ENCODE measurements at regions not wholly inside any gene's neighbourhood (a gene's known extent, or its start where the extent isn't known, plus 50 kb on each side); places are given as distances from the start of the nearest gene placed in this dataset.

GRCh38 chr6:3900744-3901336, 51.7 kb downstream of the FAM50B start:
- Mint-ChIP-seq H3K4me3 (no peak overlapping the region), H3K9me3 (no peaks in the 10 kb centered on the region), H3K36me3 (ENCODE audit: low read depth) (no peaks in the 10 kb centered on the region), H3K4me1 (no peaks in the 10 kb centered on the region), H3K27me3 (peaks cover 4% of the 10 kb centered on the region), H3K27ac (no peak overlapping the region)
- ATAC-seq (replicated peaks), result no peak

DNA sequence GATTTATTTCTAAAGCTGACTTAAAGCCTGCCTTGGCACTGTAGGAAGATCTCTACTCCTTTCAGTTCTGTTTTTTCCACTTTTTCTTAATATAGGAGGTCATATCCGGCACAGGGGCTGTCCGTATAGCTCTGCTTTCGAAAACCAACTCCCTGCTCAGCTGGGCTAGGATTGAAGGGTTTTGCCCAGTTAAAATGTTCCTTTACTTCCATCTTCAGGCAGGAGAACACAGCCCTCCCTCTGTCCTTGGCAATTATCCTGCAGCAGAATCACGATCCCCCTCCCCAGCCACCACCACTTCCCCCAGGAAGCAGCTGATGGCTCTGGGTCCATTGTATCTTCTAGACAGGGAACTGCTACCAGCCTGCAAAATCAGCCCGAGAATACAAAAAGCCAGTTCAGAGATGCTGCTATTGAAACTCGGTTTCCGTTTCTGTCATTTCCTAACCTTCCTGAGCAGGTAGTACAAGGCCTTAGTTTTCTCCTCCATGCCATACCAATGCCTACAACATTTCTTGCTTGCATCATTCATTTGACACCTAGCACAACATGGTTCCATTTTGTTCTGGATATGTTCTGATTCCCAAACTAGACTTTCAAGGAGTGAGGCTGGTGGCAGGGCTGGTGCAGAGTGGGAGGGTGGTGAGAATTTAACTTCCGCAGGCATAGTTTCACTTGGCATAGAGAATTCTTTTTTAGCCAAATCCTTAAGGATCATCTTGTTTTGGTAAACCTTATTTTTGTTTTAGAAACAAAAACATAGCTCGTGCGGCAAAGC, 53.9 kb downstream of the FAM50B start:
- Mint-ChIP-seq H3K4me1 (no peaks in the 10 kb centered on the region), H3K27me3 (peaks cover 4% of the 10 kb centered on the region), H3K4me3 (no peak overlapping the region), H3K36me3 (ENCODE audit: low read depth) (no peaks in the 10 kb centered on the region), H3K9me3 (no peaks in the 10 kb centered on the region), H3K27ac (no peak overlapping the region)
- no peak for ATAC-seq (replicated peaks)

GRCh38 chr6:3904518-3904917, 55.3 kb downstream of the FAM50B start:
- no peaks in the 10 kb centered on the region for H3K4me1 Mint-ChIP-seq
- no peak overlapping the region for H3K27ac Mint-ChIP-seq
- H3K27me3 Mint-ChIP-seq, result no peaks in the 10 kb centered on the region
- H3K4me3 Mint-ChIP-seq, result no peak overlapping the region
- H3K36me3 Mint-ChIP-seq (ENCODE audit: low read depth), result no peaks in the 10 kb centered on the region
- ATAC-seq (replicated peaks), result no peak
- H3K9me3 Mint-ChIP-seq, result no peaks in the 10 kb centered on the region

DNA sequence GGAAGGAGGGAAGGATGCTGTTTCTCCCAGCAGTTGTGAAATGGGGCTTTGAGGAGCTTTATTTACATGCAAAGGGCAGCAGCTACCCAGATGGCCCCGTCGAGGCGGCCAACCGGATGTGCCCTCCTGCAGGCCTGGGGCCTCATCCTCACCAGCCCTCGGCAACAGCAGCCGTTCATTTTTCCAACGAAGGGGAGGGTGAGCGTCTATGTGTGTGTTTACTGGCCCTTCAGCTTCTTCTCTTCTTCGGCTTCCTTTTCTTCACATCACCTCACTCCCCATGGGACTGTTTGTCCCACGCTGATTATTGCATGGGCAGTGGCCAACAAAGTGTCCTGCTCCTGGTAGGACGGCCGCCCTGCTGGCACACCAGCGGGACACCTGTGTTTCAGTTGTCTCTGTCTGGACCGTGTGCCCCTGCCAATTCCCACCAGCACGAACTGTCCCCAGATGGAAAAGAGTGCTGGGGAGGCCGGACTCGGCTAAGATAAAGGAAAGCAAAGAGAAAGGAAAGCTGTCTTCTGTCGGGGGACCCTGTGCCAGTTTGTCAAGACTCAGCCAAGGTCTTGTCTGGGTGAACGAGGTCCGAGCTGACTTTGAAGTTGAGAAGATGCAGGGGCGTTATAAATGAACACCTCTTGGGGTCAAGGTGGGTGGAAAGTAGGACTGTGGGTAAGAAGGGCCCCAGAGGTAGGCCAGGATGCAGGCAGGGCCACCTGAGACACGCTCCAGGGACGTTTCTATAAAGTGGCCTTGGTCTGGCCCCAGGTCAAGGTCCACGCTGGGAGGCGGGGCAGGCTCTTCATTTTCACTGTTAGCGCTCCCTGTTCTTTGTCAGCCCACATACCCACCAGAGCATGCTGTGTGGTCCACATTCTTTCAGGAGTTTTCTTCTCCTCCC, 57.0 kb downstream of the FAM50B start:
- Mint-ChIP-seq H3K36me3 (ENCODE audit: low read depth) (no peaks in the 10 kb centered on the region), H3K27me3 (no peaks in the 10 kb centered on the region), H3K4me1 (no peaks in the 10 kb centered on the region), H3K4me3 (no peak overlapping the region), H3K27ac (no peak overlapping the region), H3K9me3 (no peaks in the 10 kb centered on the region)
- no peak for ATAC-seq (replicated peaks)

DNA sequence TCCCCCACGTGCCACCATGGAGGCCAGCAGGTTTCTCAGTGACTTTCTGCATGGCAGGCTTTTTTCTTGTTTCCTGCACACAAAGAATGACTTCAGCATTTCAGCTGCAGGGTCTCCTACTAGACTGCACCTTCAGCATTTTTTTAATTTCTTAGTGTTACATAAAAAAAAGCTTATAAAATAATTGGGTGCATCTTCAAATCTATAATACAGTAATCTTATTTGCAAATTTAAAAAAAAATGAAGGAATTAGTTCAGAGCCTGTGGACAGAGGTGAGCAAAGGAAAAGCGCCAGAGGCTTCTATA, 57.6 kb downstream of the FAM50B start:
- no peaks in the 10 kb centered on the region for H3K4me1 Mint-ChIP-seq
- ATAC-seq (replicated peaks), result no peak
- no peaks in the 10 kb centered on the region for H3K36me3 Mint-ChIP-seq (ENCODE audit: low read depth)
- H3K4me3 Mint-ChIP-seq, result no peak overlapping the region
- no peak overlapping the region for H3K27ac Mint-ChIP-seq
- H3K27me3 Mint-ChIP-seq, result no peaks in the 10 kb centered on the region
- H3K9me3 Mint-ChIP-seq, result no peaks in the 10 kb centered on the region

DNA sequence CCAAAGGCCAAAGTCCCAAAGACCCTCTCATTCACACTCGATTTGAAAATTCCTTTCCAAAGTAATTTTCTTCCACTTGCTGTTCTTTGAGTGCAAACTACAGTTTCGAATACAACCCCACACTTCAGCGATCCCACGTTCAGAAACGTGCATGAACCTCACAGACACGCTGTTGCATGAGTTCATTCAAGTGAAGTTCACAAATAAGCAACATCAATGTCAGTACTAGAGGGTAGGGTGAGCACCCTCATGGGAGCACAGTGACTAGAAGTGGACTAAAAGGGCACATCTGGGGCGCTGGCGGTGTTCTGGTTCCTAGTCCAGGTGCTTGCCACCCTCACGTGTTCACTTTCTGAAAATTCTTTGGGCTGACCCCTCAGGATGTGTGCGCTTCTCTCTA, 59.0 kb downstream of the FAM50B start:
- Mint-ChIP-seq H3K4me3 (no peak overlapping the region), H3K4me1 (no peaks in the 10 kb centered on the region), H3K9me3 (no peaks in the 10 kb centered on the region), H3K36me3 (ENCODE audit: low read depth) (no peaks in the 10 kb centered on the region), H3K27me3 (peaks cover 2% of the 10 kb centered on the region), H3K27ac (no peak overlapping the region)
- ATAC-seq (replicated peaks), result no peak

DNA sequence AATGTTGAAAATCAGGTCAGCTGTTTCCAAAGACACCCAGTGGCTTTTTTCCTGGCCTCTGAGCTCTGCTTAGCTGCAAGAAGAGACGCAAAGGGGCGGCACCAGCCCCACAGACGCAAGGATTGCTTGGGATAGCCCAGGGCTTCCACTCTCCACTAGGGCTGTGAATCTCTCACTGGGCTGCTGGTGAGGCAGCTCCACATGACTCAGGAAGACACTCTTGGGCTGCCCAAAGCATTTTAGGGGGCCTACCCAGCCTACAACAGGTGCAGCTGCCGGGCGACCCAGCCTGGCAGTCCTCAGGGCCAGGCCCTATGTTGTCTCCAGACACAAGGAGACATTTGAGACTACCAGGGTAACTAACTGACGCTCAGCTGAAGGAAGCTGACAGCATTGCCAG, 59.8 kb downstream of the FAM50B start:
- Mint-ChIP-seq H3K27me3 (peaks cover 2% of the 10 kb centered on the region), H3K9me3 (no peaks in the 10 kb centered on the region), H3K36me3 (ENCODE audit: low read depth) (no peaks in the 10 kb centered on the region), H3K4me1 (peaks cover 1% of the 10 kb centered on the region), H3K27ac (no peak overlapping the region), H3K4me3 (no peak overlapping the region)
- no peak for ATAC-seq (replicated peaks)

- no peak for ATAC-seq (replicated peaks)
- no peaks in the 10 kb centered on the region for H3K36me3 Mint-ChIP-seq (ENCODE audit: low read depth)
- no peak overlapping the region for H3K4me3 Mint-ChIP-seq
- no peak overlapping the region for H3K27ac Mint-ChIP-seq
- peaks cover 2% of the 10 kb centered on the region for H3K27me3 Mint-ChIP-seq
- H3K4me1 Mint-ChIP-seq, result peaks cover 10% of the 10 kb centered on the region
- H3K9me3 Mint-ChIP-seq, result no peaks in the 10 kb centered on the region
Observed at GRCh38 chr6:3910106-3910663, 61.0 kb downstream of the FAM50B start.

DNA sequence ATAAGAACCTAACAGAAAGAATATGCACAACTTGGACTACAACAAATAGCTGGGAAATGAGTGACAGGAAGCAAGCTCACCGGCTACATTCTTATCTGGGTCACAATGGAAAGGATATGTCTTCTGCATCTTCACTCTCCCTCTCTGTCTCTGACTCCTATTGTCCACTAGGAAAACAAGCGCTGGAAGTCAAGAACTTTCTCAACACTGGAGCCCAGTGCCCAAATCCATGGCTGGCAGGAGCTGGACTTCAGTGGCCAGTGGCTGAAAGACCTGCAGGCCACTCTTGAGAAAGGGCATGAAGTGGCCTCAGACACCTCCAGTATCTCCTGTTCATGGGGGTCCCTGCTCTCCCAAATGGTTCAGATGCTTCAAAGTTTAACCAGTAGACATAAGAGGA, 62.0 kb downstream of the FAM50B start:
- H3K4me3 Mint-ChIP-seq, result no peak overlapping the region
- H3K36me3 Mint-ChIP-seq (ENCODE audit: low read depth), result no peaks in the 10 kb centered on the region
- H3K4me1 Mint-ChIP-seq, result peaks cover 20% of the 10 kb centered on the region
- H3K27me3 Mint-ChIP-seq, result peaks cover 2% of the 10 kb centered on the region
- H3K27ac Mint-ChIP-seq, result no peak overlapping the region
- no peaks in the 10 kb centered on the region for H3K9me3 Mint-ChIP-seq
- no peak for ATAC-seq (replicated peaks)

DNA sequence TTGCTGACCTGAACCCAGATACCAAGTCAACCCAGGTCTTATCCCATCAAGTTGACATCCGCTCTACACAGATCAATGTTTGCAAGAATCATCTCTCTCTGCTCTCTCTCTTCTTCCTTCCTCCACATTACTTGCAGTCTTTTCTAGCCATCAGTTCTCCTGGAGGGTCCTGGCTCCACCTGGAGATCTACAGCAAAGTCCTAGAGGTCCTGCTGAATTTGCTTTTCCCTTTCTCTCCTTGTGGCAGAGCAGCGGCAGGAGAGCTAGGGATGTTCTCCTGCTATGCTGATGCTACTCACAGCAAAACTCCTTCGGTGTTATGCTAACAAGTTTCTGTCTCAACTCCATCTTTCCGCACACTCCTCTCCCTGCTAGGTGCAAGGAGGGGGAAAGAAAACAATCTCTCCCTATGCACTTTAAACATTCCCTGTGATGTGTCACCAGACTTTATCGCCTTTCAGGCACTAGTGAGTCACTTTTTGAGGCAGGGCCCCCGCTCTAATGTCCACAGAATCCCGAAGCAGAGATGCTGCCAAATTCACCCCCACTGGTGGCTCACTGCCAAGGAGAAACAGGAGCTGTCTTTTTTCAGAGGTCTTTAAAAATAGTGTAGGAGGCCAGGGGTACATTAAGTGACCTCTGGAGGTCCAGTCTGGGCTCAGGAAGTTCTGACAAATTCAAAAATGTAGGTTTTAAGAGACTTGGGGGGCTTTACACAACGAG, 62.6 kb downstream of the FAM50B start:
- ATAC-seq (replicated peaks), result no peak
- Mint-ChIP-seq H3K9me3 (no peaks in the 10 kb centered on the region), H3K4me1 (peaks cover 21% of the 10 kb centered on the region), H3K27me3 (peaks cover 2% of the 10 kb centered on the region), H3K27ac (no peak overlapping the region), H3K36me3 (ENCODE audit: low read depth) (no peaks in the 10 kb centered on the region), H3K4me3 (no peak overlapping the region)

DNA sequence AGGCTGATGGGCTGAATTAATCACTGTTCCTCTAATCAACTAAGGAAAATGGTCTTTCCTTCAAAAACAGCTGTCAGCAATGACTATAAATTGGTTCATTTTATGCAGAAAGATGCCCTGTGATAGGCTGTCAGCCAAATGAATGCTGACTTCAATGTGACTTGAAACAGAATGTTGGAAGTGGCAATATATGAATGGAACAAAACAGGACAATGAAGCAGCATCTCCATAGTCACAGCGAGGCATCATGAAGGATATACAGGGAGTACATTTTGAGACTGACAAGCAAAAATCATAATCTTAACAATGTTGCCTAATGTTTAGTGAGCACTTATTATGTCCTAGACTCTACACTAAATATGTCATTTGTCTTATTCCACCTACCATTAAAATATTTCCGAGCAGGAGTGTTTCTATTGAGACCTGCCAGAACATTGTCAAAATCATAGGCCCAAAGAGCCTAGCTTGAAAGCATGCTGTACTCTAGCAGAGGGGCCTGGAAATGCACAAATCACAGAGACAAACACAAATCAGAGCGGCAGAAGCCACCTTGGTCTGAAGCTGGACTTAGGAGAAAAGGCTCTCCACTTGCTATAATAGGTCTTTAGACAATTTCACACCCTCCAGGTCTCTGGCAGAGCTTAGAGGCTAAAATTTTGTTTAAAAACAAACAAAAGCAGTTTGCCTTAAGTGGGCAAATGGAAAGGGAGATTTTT, 63.3 kb downstream of the FAM50B start:
- H3K36me3 Mint-ChIP-seq (ENCODE audit: low read depth), result no peaks in the 10 kb centered on the region
- no peak overlapping the region for H3K4me3 Mint-ChIP-seq
- H3K27ac Mint-ChIP-seq, result no peak overlapping the region
- H3K4me1 Mint-ChIP-seq, result peaks cover 21% of the 10 kb centered on the region
- ATAC-seq (replicated peaks), result no peak
- H3K27me3 Mint-ChIP-seq, result peaks cover 2% of the 10 kb centered on the region
- H3K9me3 Mint-ChIP-seq, result no peaks in the 10 kb centered on the region

DNA sequence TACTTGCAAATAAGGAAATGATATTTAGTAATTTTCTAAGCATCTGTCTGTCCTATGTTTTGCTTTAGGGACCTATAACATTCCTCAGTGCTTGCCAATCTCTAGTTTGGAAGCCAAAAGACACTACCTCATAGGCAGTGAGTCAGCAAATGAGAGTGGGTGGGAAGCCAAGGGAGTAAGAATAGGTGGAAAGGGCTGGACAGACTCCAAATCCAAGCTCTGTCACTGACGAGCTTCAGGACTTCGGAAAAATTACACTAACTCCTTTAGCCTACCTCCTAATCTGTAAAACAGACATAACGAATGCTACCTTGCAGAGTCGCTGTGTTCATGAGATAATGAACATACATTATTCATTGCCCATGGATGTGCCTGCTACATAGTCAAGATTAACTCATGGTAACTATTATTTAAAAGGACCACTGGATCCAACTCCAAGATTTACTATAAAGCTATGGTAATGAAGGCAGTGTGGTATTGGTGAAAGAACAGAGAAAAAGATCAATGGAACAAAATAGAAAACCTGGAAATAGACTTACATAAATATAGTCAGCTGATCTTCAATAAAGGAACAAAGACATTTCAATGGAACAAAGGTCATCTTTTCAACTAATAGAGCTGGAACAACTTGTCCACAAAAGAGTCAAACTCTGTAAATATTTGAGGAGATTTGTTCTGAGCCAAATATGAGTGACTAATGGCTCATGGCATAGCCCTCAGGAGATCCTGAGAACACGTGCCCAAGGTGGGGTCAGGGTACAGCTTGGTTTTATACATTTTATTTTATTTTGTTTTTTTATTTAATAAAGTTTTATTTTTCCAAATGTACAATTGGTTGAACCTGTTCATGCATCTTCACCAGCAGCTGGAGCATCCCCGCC, 64.1 kb downstream of the FAM50B start:
- Mint-ChIP-seq H3K36me3 (ENCODE audit: low read depth) (no peaks in the 10 kb centered on the region), H3K4me3 (no peak overlapping the region), H3K9me3 (no peaks in the 10 kb centered on the region), H3K4me1 (peaks cover 21% of the 10 kb centered on the region), H3K27ac (no peak overlapping the region), H3K27me3 (peaks cover 2% of the 10 kb centered on the region)
- ATAC-seq (replicated peaks), result no peak

- Mint-ChIP-seq H3K4me3 (peak overlapping the region; percentile 36), H3K9me3 (no peaks in the 10 kb centered on the region), H3K36me3 (ENCODE audit: low read depth) (no peaks in the 10 kb centered on the region), H3K4me1 (peaks cover 21% of the 10 kb centered on the region), H3K27ac (no peak overlapping the region), H3K27me3 (peaks cover 2% of the 10 kb centered on the region)
- ATAC-seq (replicated peaks), result no peak
Observed at GRCh38 chr6:3913958-3914337, 64.8 kb downstream of the FAM50B start.
